HG03025 (cell line): ENCODE measurements at regions not wholly inside any gene's neighbourhood (a gene's known extent, or its start where the extent isn't known, plus 50 kb on each side); places are given as distances from the start of the nearest gene placed in this dataset.
"Not testable (repeated sequence)": the region's sequence is repeated elsewhere in the genome, so short reads cannot be mapped to it uniquely, and the experiment has no call there.

ENCODE experiments used
- ATAC-seq: cut with Tn5 transposase; IDR thresholded peaks from one replicate; pipeline ENCODE4 v1.9.1; 2021; ENCODE audit warnings: mild to moderate bottlenecking, moderate library complexity; ENCODE audit not compliant: unreplicated experiment, low FRiP score

- no peak for ATAC-seq
Measured at GRCh38 chr7:13241416-13241815, 554.0 kb downstream of the ARL4A start.

- ATAC-seq: no peak
Measured at GRCh38 chr7:13257661-13258060, 570.2 kb downstream of the ARL4A start.

- ATAC-seq: no peak
Measured at GRCh38 chr7:13258386-13258785, 571.0 kb downstream of the ARL4A start.

GRCh38 chr7:13259930-13260329 is 572.5 kb downstream of the ARL4A start:
- no peak for ATAC-seq

- no peak for ATAC-seq
Measured at GRCh38 chr7:13262929-13263530, 575.6 kb downstream of the ARL4A start.

GRCh38 chr7:13265271-13265670 is 577.8 kb downstream of the ARL4A start:
- ATAC-seq: no peak

- not testable (repeated sequence) for ATAC-seq
Measured at GRCh38 chr7:13274205-13274604, 586.8 kb downstream of the ARL4A start.

- ATAC-seq: no peak
Measured at GRCh38 chr7:13276977-13277376, 589.5 kb downstream of the ARL4A start.

- no peak for ATAC-seq
Measured at GRCh38 chr7:13278020-13278419, 590.6 kb downstream of the ARL4A start.

GRCh38 chr7:13279854-13280435 is 592.5 kb downstream of the ARL4A start:
- no peak for ATAC-seq

- ATAC-seq: no peak
Measured at GRCh38 chr7:13282377-13282980, 595.0 kb downstream of the ARL4A start.

GRCh38 chr7:13286916-13287315 is 599.5 kb downstream of the ARL4A start:
- no peak for ATAC-seq

- ATAC-seq: no peak
Measured at GRCh38 chr7:13288516-13288915, 601.1 kb downstream of the ARL4A start.

- ATAC-seq: no peak
Measured at GRCh38 chr7:13290975-13291374, 603.5 kb downstream of the ARL4A start.

- ATAC-seq: no peak
Measured at GRCh38 chr7:13293264-13294002, 606.0 kb downstream of the ARL4A start.

- no peak for ATAC-seq
Measured at GRCh38 chr7:13307040-13307439, 619.6 kb downstream of the ARL4A start.

- ATAC-seq: no peak
Measured at GRCh38 chr7:13308423-13308822, 621.0 kb downstream of the ARL4A start.

GRCh38 chr7:13309535-13309934 is 622.1 kb downstream of the ARL4A start:
- no peak for ATAC-seq

- no peak for ATAC-seq
Measured at GRCh38 chr7:13312307-13312706, 624.9 kb downstream of the ARL4A start.

GRCh38 chr7:13320333-13320732 is 632.9 kb downstream of the ARL4A start:
- no peak for ATAC-seq

GRCh38 chr7:13321316-13321715 is 633.9 kb downstream of the ARL4A start:
- no peak for ATAC-seq

- no peak for ATAC-seq
Measured at GRCh38 chr7:13322126-13322525, 634.7 kb downstream of the ARL4A start.
